Pancreas (tissue), 10 donors: ENCODE measurements at regions not wholly inside any gene's neighbourhood (a gene's known extent, or its start where the extent isn't known, plus 50 kb on each side); places are given as distances from the start of the nearest gene placed in this dataset.

Source experiments
- ATAC-seq, 4 donors: fragments of 200-7000 bp; cut with Tn5 transposase; one replicate each; pipeline versions ENCODE4 v1.8.0 to v1.9.1; 2020; ENCODE audit warnings: mild to moderate bottlenecking in 4 of 4, moderate library complexity in 4 of 4
- DNase-seq, 6 donors: peaks; one replicate each; pipeline ENCODE4 v3.0.0-alpha.2; 2020
- FAIRE-seq: peaks from 2 replicates; lab custom pipeline; 2012; peaks lifted over from hg19 to GRCh38; lab: Jason Lieb, UNC
- H3K27ac ChIP-seq, 4 donors: fragments of 200-600 bp; sonication (generic); 1 replicate in 3 of 4; 2 replicates in 1 of 4; pipeline versions ENCODE4 v1.5.0 to v1.8.0; 2020
- H3K27me3 ChIP-seq, 4 donors: fragments of 200-600 bp; one replicate each; pipeline ENCODE4 v1.8.0; 2021
- H3K36me3 ChIP-seq, 3 donors: fragments of 200-600 bp; sonication (generic) in 1 of 3; one replicate each; pipeline versions ENCODE4 v1.5.0 to v1.8.0; 2020 to 2021
- H3K4me1 ChIP-seq, 3 donors: fragments of 200-600 bp; one replicate each; pipeline ENCODE4 v1.8.0; 2021
- H3K4me3 ChIP-seq, 4 donors: fragments of 200-600 bp; sonication (generic) in 2 of 4; one replicate each; pipeline versions ENCODE4 v1.5.0 to v1.8.0; 2020 to 2021
- H3K9me3 ChIP-seq, 4 donors: fragments of 200-600 bp; one replicate each; pipeline ENCODE4 v1.8.0; 2021
- WGBS, 2 donors: extraction: QIAGEN DNeasy Blood & Tissue Kit; methylation state at CpG; one replicate each; pipeline ENCODE4 v1.1.7; 2013; 5-methylcytosine and 5-hydroxymethylcytosine counted together
- intact Hi-C, 3 donors: fragments of 100-400 bp; cut with DNase I; formaldehyde crosslinking; loops; one replicate each; pipeline versions ENCODE4 v1.11.1 to v1.14.2; 2022
- TF ChIP-seq, protein P1 (sequence below), 4 donors: fragments of 200-600 bp; sonication (generic) in 3 of 4; IDR thresholded peaks; one replicate each; pipeline versions ENCODE4 v1.5.0 to v1.8.0; 2021; ENCODE audit warnings: antibody characterized with exemption in 4 of 4
- donor health status: healthy with polysubstance abuse.
- donor health status: DM: no; HTN: no; CAD: no; lungs with moderate emphysema.
- donor health status: DM: no; HTN: no; CAD: no.
- donor health status: control.
- donor health status: control.
- donor health status: Bipolar disorder and iron deficiency.
- donor health status: DM: yes; HTN: yes; CAD: no.
- donor health status: DM: no; HTN: no; CAD: no.
- donor health status: DM: no; HTN: no; CAD: no.
- donor health status: DM: yes; HTN: yes; CAD: no.

DNA sequence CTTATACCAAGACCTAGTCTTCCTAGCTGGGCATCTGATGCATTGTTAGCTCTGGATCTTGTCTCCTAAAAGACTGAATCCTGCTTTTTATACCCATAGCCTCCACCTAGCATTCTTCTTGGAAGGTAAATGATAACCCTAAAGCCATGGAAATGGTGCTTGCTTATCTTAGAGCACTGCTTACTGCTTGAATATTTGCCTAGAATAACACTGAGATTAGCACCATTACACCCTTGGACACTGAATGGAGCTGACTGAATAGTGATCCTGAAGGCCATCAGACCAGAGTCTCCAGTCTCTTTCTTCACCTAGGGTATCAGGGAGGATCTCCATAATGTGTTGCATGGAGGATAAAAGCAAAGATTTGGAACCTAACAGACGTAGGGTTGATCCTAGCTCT, 50.3 kb upstream of the UGP2 start:
- ATAC-seq = no peak
- no peaks in the 10 kb centered on the region for H3K4me1 ChIP-seq
- no peaks in the 10 kb centered on the region for H3K9me3 ChIP-seq
- H3K4me3 ChIP-seq = no peak overlapping the region
- H3K27ac ChIP-seq = no peak overlapping the region
- no peaks in the 10 kb centered on the region for H3K27me3 ChIP-seq
- intact Hi-C loops = no loop called here
- FAIRE-seq = no peak
- DNase-seq = no peak
- TF ChIP-seq, protein P1, sequence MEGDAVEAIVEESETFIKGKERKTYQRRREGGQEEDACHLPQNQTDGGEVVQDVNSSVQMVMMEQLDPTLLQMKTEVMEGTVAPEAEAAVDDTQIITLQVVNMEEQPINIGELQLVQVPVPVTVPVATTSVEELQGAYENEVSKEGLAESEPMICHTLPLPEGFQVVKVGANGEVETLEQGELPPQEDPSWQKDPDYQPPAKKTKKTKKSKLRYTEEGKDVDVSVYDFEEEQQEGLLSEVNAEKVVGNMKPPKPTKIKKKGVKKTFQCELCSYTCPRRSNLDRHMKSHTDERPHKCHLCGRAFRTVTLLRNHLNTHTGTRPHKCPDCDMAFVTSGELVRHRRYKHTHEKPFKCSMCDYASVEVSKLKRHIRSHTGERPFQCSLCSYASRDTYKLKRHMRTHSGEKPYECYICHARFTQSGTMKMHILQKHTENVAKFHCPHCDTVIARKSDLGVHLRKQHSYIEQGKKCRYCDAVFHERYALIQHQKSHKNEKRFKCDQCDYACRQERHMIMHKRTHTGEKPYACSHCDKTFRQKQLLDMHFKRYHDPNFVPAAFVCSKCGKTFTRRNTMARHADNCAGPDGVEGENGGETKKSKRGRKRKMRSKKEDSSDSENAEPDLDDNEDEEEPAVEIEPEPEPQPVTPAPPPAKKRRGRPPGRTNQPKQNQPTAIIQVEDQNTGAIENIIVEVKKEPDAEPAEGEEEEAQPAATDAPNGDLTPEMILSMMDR (IDR thresholded peaks at IDR 0.05) = no peak
- H3K36me3 ChIP-seq = no peaks in the 10 kb centered on the region
- 81 to 91% methylated on average over 1 of the region's 1 CpG for WGBS, 2 donors
